ENCODE measurements at regions not wholly inside any gene's neighbourhood (a gene's known extent, or its start where the extent isn't known, plus 50 kb on each side); places are given as distances from the start of the nearest gene placed in this dataset.

DNA sequence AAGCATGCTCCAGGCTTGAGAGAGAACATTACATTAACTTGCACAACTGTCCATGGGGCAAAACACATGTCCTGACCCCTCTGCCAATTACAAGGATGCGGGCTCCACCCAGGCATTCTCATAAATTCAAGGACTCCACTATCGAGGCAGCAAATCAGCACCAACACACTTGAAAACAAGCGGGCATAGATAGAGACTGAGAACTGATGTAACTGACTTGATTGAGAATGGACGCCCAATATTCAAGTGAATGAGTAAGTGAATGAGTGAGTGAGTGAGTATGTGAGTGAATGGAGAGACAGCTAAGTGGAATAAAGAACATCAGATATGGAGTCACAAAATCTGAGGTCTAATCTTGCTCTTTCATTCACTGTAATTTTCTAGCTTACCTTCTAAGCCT is 75.0 kb upstream of the VSTM2B start (continued):
- TF ChIP-seq, protein P1, sequence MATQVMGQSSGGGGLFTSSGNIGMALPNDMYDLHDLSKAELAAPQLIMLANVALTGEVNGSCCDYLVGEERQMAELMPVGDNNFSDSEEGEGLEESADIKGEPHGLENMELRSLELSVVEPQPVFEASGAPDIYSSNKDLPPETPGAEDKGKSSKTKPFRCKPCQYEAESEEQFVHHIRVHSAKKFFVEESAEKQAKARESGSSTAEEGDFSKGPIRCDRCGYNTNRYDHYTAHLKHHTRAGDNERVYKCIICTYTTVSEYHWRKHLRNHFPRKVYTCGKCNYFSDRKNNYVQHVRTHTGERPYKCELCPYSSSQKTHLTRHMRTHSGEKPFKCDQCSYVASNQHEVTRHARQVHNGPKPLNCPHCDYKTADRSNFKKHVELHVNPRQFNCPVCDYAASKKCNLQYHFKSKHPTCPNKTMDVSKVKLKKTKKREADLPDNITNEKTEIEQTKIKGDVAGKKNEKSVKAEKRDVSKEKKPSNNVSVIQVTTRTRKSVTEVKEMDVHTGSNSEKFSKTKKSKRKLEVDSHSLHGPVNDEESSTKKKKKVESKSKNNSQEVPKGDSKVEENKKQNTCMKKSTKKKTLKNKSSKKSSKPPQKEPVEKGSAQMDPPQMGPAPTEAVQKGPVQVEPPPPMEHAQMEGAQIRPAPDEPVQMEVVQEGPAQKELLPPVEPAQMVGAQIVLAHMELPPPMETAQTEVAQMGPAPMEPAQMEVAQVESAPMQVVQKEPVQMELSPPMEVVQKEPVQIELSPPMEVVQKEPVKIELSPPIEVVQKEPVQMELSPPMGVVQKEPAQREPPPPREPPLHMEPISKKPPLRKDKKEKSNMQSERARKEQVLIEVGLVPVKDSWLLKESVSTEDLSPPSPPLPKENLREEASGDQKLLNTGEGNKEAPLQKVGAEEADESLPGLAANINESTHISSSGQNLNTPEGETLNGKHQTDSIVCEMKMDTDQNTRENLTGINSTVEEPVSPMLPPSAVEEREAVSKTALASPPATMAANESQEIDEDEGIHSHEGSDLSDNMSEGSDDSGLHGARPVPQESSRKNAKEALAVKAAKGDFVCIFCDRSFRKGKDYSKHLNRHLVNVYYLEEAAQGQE (IDR thresholded peaks at IDR 0.05; ENCODE audit: low read depth, low read length) = no peak
- TF ChIP-seq NRF1 (IDR thresholded peaks at IDR 0.05; ENCODE audit: low read depth, low read length) (no peak), CTCF (IDR thresholded peaks at IDR 0.05) (no peak), PBX3 (IDR thresholded peaks at IDR 0.05) (no peak)

DNA sequence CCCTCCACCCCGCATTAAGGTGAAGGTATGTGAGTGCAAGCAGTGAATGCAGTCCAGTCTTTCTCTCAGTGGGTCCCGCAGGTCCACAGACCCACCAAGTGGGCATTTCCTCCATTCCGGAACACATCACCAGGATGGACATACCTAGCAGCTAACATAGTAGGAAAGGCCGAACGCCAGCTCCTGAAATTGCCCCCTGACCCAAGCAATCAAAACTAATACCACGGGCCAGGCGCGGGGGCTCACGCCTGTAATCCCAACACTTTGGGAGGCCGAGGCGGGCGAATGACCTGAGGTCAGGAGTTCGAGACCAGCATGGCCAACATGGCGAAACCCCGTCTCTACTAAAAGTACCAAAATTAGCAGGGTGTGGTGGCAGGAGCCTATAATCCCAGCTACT is 71.7 kb upstream of the VSTM2B start:
- Histone ChIP-seq H3K79me2 (ENCODE audit: insufficient read depth) (no peaks in the 10 kb centered on the region), H4K20me1 (ENCODE audit: insufficient read depth) (no peaks in the 10 kb centered on the region), H3K4me2 (no peak overlapping the region), H3K27ac (ENCODE audit: low read depth in 2 of 2, low read length in 1 of 2) (no peak overlapping the region), H3K9ac (no peak overlapping the region), H3K36me3 (replicated peaks in 1 of 2; ENCODE audit: control insufficient read depth in 1 of 2, insufficient read depth in 2 of 2, low read length in 1 of 2) (no peaks in the 10 kb centered on the region), H3F3A (replicated peaks; ENCODE audit: insufficient read depth) (no peaks in the 10 kb centered on the region), H3K9me3 (no peaks in the 10 kb centered on the region), H3K9me2 (no peaks in the 10 kb centered on the region), H3K4me3 (ENCODE audit: low read depth in 2 of 2, low read length in 1 of 2) (no peak overlapping the region), H3K27me3 (ENCODE audit: insufficient read depth) (no peaks in the 10 kb centered on the region), H2AFZ (ENCODE audit: low read depth) (no peak overlapping the region), H3K4me1 (ENCODE audit: control insufficient read depth in 1 of 2, insufficient read depth in 2 of 2, low read depth in 1 of 2, low read length in 1 of 2) (no peaks in the 10 kb centered on the region)
- WGBS (ENCODE audit: low lambda C conversion rate) = 13% methylated on average over 14 of the region's 15 CpGs
- POLR2A ChIA-PET = no interaction called here
- no peak for DNase-seq
- TF ChIP-seq FOXM1 (IDR thresholded peaks at IDR 0.05; ENCODE audit: low read depth) (no peak), SMC3 (IDR thresholded peaks at IDR 0.05; ENCODE audit: low read depth, low read length) (no peak), MXI1 (IDR thresholded peaks at IDR 0.05; ENCODE audit: low read depth, low read length) (no peak), NRF1 (IDR thresholded peaks at IDR 0.05; ENCODE audit: low read depth, low read length) (no peak), MEF2A (IDR thresholded peaks at IDR 0.05; ENCODE audit: borderline replicate concordance, low read depth) (no peak), EP300 (IDR thresholded peaks at IDR 0.05; ENCODE audit: borderline replicate concordance in 1 of 2, low read depth in 1 of 2, low read length in 1 of 2) (no peak), EZH2phosphoT487 (IDR thresholded peaks at IDR 0.05; ENCODE audit: borderline replicate concordance, low read depth) (no peak), POLR2AphosphoS5 (IDR thresholded peaks at IDR 0.05; ENCODE audit: low read depth, low read length) (no peak), NFIC (IDR thresholded peaks at IDR 0.05; ENCODE audit: borderline replicate concordance) (no peak), RCOR1 (IDR thresholded peaks at IDR 0.05; ENCODE audit: low read length) (no peak), TCF12 (IDR thresholded peaks at IDR 0.05) (no peak), ELF1 (IDR thresholded peaks at IDR 0.05) (no peak), FOSL2 (IDR thresholded peaks at IDR 0.05; ENCODE audit: borderline replicate concordance, low read depth) (no peak), SIN3A (IDR thresholded peaks at IDR 0.05; ENCODE audit: borderline replicate concordance, low read depth, low read length) (no peak), RXRA (IDR thresholded peaks at IDR 0.05; ENCODE audit: borderline replicate concordance, low read depth) (no peak), TAF1 (IDR thresholded peaks at IDR 0.05; ENCODE audit: borderline replicate concordance, low read depth, low read length) (no peak), CHD2 (IDR thresholded peaks at IDR 0.05; ENCODE audit: low read length, partially characterized antibody) (no peak)
- TF ChIP-seq, protein P2, sequence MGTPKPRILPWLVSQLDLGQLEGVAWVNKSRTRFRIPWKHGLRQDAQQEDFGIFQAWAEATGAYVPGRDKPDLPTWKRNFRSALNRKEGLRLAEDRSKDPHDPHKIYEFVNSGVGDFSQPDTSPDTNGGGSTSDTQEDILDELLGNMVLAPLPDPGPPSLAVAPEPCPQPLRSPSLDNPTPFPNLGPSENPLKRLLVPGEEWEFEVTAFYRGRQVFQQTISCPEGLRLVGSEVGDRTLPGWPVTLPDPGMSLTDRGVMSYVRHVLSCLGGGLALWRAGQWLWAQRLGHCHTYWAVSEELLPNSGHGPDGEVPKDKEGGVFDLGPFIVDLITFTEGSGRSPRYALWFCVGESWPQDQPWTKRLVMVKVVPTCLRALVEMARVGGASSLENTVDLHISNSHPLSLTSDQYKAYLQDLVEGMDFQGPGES (IDR thresholded peaks at IDR 0.05; ENCODE audit: low read depth, low read length) = no peak
- CTCF ChIA-PET = no interaction called here

Data from SK-N-SH (cell line).